ENCODE measurements at regions not wholly inside any gene's neighbourhood (a gene's known extent, or its start where the extent isn't known, plus 50 kb on each side); places are given as distances from the start of the nearest gene placed in this dataset.

- no peaks in the 10 kb centered on the region for H3K36me3 ChIP-seq (ENCODE audit: control insufficient read depth in 4 of 4, insufficient read depth in 4 of 4, low read length in 3 of 4)
- H3K4me1 ChIP-seq (ENCODE audit: control extremely low read depth in 1 of 4, control insufficient read depth in 4 of 4, insufficient read depth in 4 of 4, low read length in 3 of 4) = no peaks in the 10 kb centered on the region
- H3K27ac ChIP-seq (ENCODE audit: insufficient read depth in 1 of 2, low read depth in 1 of 2, low read length in 2 of 2, poor library complexity in 1 of 2, severe bottlenecking in 2 of 2) = no peak overlapping the region
- no peak for DNase-seq
- no peaks in the 10 kb centered on the region for H3K27me3 ChIP-seq (replicated peaks in 2 of 5; ENCODE audit: control insufficient read depth in 4 of 5, insufficient read depth in 5 of 5, low read length in 4 of 5)
- ChIA-PET POLR2A (no interaction called here), CTCF (no interaction called here)
- H3K4me3 ChIP-seq (ENCODE audit: control insufficient read depth in 1 of 7, extremely low read depth in 1 of 7, insufficient read depth in 4 of 7, low read depth in 2 of 7, low read length in 6 of 7) = no peak overlapping the region
- H3K9me3 ChIP-seq (ENCODE audit: control extremely low read depth in 1 of 5, control insufficient read depth in 4 of 5, insufficient read depth in 2 of 5, low read depth in 1 of 5, low read length in 4 of 5) = peaks cover 0 to 3% (median 0%) of the 10 kb centered on the region in 5 experiments
- no CpG with 5 or more reads among the region's 2 CpGs for WGBS (ENCODE audit: insufficient coverage)
These were observed 877.3 kb downstream of the ROBO2 start for GRCh38 chr3:77917225-77917624.

GRCh38 chr3:77919244-77919643, 879.3 kb downstream of the ROBO2 start:
- Histone ChIP-seq H3K9me3 (ENCODE audit: control extremely low read depth in 1 of 5, control insufficient read depth in 4 of 5, insufficient read depth in 2 of 5, low read depth in 1 of 5, low read length in 4 of 5) (peaks cover 0 to 3% (median 0%) of the 10 kb centered on the region in 5 experiments), H3K4me3 (ENCODE audit: control insufficient read depth in 1 of 7, extremely low read depth in 1 of 7, insufficient read depth in 4 of 7, low read depth in 2 of 7, low read length in 6 of 7) (no peak overlapping the region), H3K4me1 (ENCODE audit: control extremely low read depth in 1 of 4, control insufficient read depth in 4 of 4, insufficient read depth in 4 of 4, low read length in 3 of 4) (no peaks in the 10 kb centered on the region), H3K27ac (ENCODE audit: insufficient read depth in 1 of 2, low read depth in 1 of 2, low read length in 2 of 2, poor library complexity in 1 of 2, severe bottlenecking in 2 of 2) (no peak overlapping the region), H3K36me3 (ENCODE audit: control insufficient read depth in 4 of 4, insufficient read depth in 4 of 4, low read length in 3 of 4) (no peaks in the 10 kb centered on the region), H3K27me3 (replicated peaks in 2 of 5; ENCODE audit: control insufficient read depth in 4 of 5, insufficient read depth in 5 of 5, low read length in 4 of 5) (no peaks in the 10 kb centered on the region)
- ChIA-PET POLR2A (no interaction called here), CTCF (no interaction called here)
- no peak for DNase-seq

DNA sequence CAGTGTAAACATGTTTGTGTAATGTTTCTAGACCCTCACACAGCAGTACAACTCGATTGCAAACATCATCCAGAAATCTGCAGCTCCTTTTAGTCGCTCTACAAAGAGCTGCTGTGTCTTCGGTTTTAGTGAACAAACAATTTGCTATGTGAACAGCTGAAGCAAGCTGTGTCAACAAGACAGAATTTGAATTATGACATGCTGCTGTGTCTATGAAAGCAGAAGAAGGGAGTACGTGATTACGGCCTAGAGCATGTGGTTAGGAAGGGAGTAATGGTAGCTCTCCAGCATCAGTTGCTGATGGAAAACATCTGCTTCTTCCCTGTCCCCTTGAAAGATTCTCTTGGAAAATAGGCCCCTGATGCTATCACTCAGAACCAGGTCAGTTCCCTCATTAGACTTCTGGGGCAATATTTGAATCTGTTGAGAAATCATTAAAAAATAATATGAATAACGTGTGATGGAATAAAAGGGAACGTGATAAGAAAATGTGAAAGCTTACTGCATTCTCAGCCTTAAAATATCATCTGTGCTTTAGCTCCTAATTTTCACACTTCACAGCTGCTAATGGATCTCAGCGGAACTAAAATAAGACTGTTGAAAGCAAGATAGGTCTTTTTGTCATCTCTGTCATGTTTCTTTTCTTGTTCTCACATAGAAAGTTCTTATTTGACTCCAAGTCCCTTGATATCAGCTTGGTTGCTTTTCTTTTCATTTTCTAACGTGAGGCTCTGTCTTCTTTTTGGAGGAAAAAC, 891.5 kb downstream of the ROBO2 start:
- ChIA-PET POLR2A (no interaction called here), CTCF (no interaction called here)
- Histone ChIP-seq H3K27ac (ENCODE audit: insufficient read depth in 1 of 2, low read depth in 1 of 2, low read length in 2 of 2, poor library complexity in 1 of 2, severe bottlenecking in 2 of 2) (no peak overlapping the region), H3K4me1 (ENCODE audit: control extremely low read depth in 1 of 4, control insufficient read depth in 4 of 4, insufficient read depth in 4 of 4, low read length in 3 of 4) (no peaks in the 10 kb centered on the region), H3K9me3 (ENCODE audit: control extremely low read depth in 1 of 5, control insufficient read depth in 4 of 5, insufficient read depth in 2 of 5, low read depth in 1 of 5, low read length in 4 of 5) (no peaks in the 10 kb centered on the region), H3K36me3 (ENCODE audit: control insufficient read depth in 4 of 4, insufficient read depth in 4 of 4, low read length in 3 of 4) (no peaks in the 10 kb centered on the region), H3K4me3 (ENCODE audit: control insufficient read depth in 1 of 7, extremely low read depth in 1 of 7, insufficient read depth in 4 of 7, low read depth in 2 of 7, low read length in 6 of 7) (no peak overlapping the region), H3K27me3 (replicated peaks in 2 of 5; ENCODE audit: control insufficient read depth in 4 of 5, insufficient read depth in 5 of 5, low read length in 4 of 5) (no peaks in the 10 kb centered on the region)
- 74% methylated on average over 7 of the region's 9 CpGs for WGBS (ENCODE audit: insufficient coverage)
- no peak for DNase-seq

DNA sequence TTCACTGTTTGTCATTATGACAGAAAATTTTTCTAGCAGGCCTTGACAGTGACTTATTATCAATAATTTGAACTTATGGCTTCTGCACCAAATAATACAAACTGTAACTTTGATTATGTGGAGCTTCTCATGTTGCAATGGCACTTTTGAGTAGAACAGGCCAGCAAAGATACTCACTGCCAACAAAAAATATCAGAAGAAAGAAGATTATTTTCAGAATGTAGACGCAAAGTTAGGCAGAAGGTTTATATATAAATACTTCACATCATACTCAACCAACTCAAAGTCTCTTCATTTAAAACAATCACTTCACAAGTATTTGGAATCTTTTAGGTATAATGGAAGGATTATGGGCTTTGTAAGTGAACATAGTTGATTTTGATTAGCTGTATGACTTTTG, 893.0 kb downstream of the ROBO2 start:
- no CpG with 5 or more reads among the region's 1 CpG for WGBS (ENCODE audit: insufficient coverage)
- ChIA-PET POLR2A (no interaction called here), CTCF (no interaction called here)
- H3K9me3 ChIP-seq (ENCODE audit: control extremely low read depth in 1 of 5, control insufficient read depth in 4 of 5, insufficient read depth in 2 of 5, low read depth in 1 of 5, low read length in 4 of 5) = no peaks in the 10 kb centered on the region
- H3K4me1 ChIP-seq (ENCODE audit: control extremely low read depth in 1 of 4, control insufficient read depth in 4 of 4, insufficient read depth in 4 of 4, low read length in 3 of 4) = no peaks in the 10 kb centered on the region
- no peak overlapping the region for H3K4me3 ChIP-seq (ENCODE audit: control insufficient read depth in 1 of 7, extremely low read depth in 1 of 7, insufficient read depth in 4 of 7, low read depth in 2 of 7, low read length in 6 of 7)
- no peaks in the 10 kb centered on the region for H3K36me3 ChIP-seq (ENCODE audit: control insufficient read depth in 4 of 4, insufficient read depth in 4 of 4, low read length in 3 of 4)
- no peak for DNase-seq
- no peak overlapping the region for H3K27ac ChIP-seq (ENCODE audit: insufficient read depth in 1 of 2, low read depth in 1 of 2, low read length in 2 of 2, poor library complexity in 1 of 2, severe bottlenecking in 2 of 2)
- H3K27me3 ChIP-seq (replicated peaks in 2 of 5; ENCODE audit: control insufficient read depth in 4 of 5, insufficient read depth in 5 of 5, low read length in 4 of 5) = no peaks in the 10 kb centered on the region

- H3K9me3 ChIP-seq (ENCODE audit: control extremely low read depth in 1 of 5, control insufficient read depth in 4 of 5, insufficient read depth in 2 of 5, low read depth in 1 of 5, low read length in 4 of 5) = no peaks in the 10 kb centered on the region
- CTCF ChIA-PET = no interaction called here
- no peaks in the 10 kb centered on the region for H3K27me3 ChIP-seq (replicated peaks in 2 of 5; ENCODE audit: control insufficient read depth in 4 of 5, insufficient read depth in 5 of 5, low read length in 4 of 5)
- H3K27ac ChIP-seq (ENCODE audit: insufficient read depth in 1 of 2, low read depth in 1 of 2, low read length in 2 of 2, poor library complexity in 1 of 2, severe bottlenecking in 2 of 2) = no peak overlapping the region
- H3K36me3 ChIP-seq (ENCODE audit: control insufficient read depth in 4 of 4, insufficient read depth in 4 of 4, low read length in 3 of 4) = no peaks in the 10 kb centered on the region
- DNase-seq = no peak
- H3K4me1 ChIP-seq (ENCODE audit: control extremely low read depth in 1 of 4, control insufficient read depth in 4 of 4, insufficient read depth in 4 of 4, low read length in 3 of 4) = no peaks in the 10 kb centered on the region
- WGBS (ENCODE audit: insufficient coverage) = no CpG with 5 or more reads among the region's 2 CpGs
- H3K4me3 ChIP-seq (ENCODE audit: control insufficient read depth in 1 of 7, extremely low read depth in 1 of 7, insufficient read depth in 4 of 7, low read depth in 2 of 7, low read length in 6 of 7) = no peak overlapping the region
- POLR2A ChIA-PET = no interaction called here
These were observed 894.0 kb downstream of the ROBO2 start for GRCh38 chr3:77933926-77934325.

DNA sequence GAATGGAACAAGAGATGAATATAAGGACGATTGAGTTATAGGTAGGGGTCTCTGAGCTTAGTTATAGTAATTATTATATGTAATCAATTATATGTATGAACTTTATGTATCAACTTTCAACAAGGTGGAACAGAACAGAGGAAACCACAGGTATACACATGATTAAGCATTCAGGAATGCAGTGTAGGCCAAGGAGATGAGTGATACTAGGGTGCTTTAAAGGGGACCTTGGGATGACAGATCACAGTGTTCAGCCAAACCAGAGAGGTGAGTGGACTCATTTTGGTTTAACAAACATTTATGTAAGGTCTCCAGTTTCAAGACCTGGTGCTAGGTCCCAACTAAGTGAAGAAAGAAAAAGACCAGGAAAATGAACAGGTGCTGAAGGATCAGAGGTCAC, 895.5 kb downstream of the ROBO2 start:
- WGBS (ENCODE audit: insufficient coverage) = no CpG with 5 or more reads among the region's 1 CpG
- H3K36me3 ChIP-seq (ENCODE audit: control insufficient read depth in 4 of 4, insufficient read depth in 4 of 4, low read length in 3 of 4) = no peaks in the 10 kb centered on the region
- no peak overlapping the region for H3K27ac ChIP-seq (ENCODE audit: insufficient read depth in 1 of 2, low read depth in 1 of 2, low read length in 2 of 2, poor library complexity in 1 of 2, severe bottlenecking in 2 of 2)
- no peaks in the 10 kb centered on the region for H3K4me1 ChIP-seq (ENCODE audit: control extremely low read depth in 1 of 4, control insufficient read depth in 4 of 4, insufficient read depth in 4 of 4, low read length in 3 of 4)
- ChIA-PET POLR2A (no interaction called here), CTCF (no interaction called here)
- DNase-seq = no peak
- no peaks in the 10 kb centered on the region for H3K9me3 ChIP-seq (ENCODE audit: control extremely low read depth in 1 of 5, control insufficient read depth in 4 of 5, insufficient read depth in 2 of 5, low read depth in 1 of 5, low read length in 4 of 5)
- H3K4me3 ChIP-seq (ENCODE audit: control insufficient read depth in 1 of 7, extremely low read depth in 1 of 7, insufficient read depth in 4 of 7, low read depth in 2 of 7, low read length in 6 of 7) = no peak overlapping the region
- H3K27me3 ChIP-seq (replicated peaks in 2 of 5; ENCODE audit: control insufficient read depth in 4 of 5, insufficient read depth in 5 of 5, low read length in 4 of 5) = no peaks in the 10 kb centered on the region

DNA sequence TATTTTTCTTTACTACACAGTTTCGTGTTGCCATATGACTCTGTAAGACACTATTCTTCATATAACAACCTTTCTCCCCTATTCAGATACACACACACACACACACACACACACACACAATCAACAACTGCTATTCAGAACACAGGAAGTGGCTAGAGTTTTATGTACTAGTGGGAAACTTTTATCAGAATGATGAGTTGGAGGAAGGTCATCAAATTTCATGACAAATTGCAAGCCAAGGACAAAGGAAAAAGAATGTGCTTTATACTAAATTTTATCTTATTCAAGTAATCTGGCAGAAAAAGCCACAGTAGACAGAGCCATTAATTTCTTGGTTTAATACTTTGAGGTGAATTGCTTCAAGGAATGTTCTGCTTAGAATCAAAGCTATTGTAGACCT, 899.8 kb downstream of the ROBO2 start:
- WGBS (ENCODE audit: insufficient coverage) = no CpG with 5 or more reads among the region's 1 CpG
- CTCF ChIA-PET = no interaction called here
- Histone ChIP-seq H3K4me3 (ENCODE audit: control insufficient read depth in 1 of 7, extremely low read depth in 1 of 7, insufficient read depth in 4 of 7, low read depth in 2 of 7, low read length in 6 of 7) (no peak overlapping the region), H3K36me3 (ENCODE audit: control insufficient read depth in 4 of 4, insufficient read depth in 4 of 4, low read length in 3 of 4) (no peaks in the 10 kb centered on the region), H3K9me3 (ENCODE audit: control extremely low read depth in 1 of 5, control insufficient read depth in 4 of 5, insufficient read depth in 2 of 5, low read depth in 1 of 5, low read length in 4 of 5) (no peaks in the 10 kb centered on the region), H3K4me1 (ENCODE audit: control extremely low read depth in 1 of 4, control insufficient read depth in 4 of 4, insufficient read depth in 4 of 4, low read length in 3 of 4) (no peaks in the 10 kb centered on the region), H3K27me3 (replicated peaks in 2 of 5; ENCODE audit: control insufficient read depth in 4 of 5, insufficient read depth in 5 of 5, low read length in 4 of 5) (no peaks in the 10 kb centered on the region), H3K27ac (ENCODE audit: insufficient read depth in 1 of 2, low read depth in 1 of 2, low read length in 2 of 2, poor library complexity in 1 of 2, severe bottlenecking in 2 of 2) (no peak overlapping the region)
- no peak for DNase-seq
- POLR2A ChIA-PET = no interaction called here

All from common myeloid progenitor, CD34-positive (primary cell).